NCI-H187 treated with DMSO at 0.1 percent for 48 hours (cell line): ENCODE measurements at regions not wholly inside any gene's neighbourhood (a gene's known extent, or its start where the extent isn't known, plus 50 kb on each side); places are given as distances from the start of the nearest gene placed in this dataset.
"Not testable (repeated sequence)": the region's sequence is repeated elsewhere in the genome, so short reads cannot be mapped to it uniquely, and the experiment has no call there.

Experiments
- DNase-seq: peaks from one replicate; lab custom pipeline; 2025; lab: John Stamatoyannopoulos, UW

DNA sequence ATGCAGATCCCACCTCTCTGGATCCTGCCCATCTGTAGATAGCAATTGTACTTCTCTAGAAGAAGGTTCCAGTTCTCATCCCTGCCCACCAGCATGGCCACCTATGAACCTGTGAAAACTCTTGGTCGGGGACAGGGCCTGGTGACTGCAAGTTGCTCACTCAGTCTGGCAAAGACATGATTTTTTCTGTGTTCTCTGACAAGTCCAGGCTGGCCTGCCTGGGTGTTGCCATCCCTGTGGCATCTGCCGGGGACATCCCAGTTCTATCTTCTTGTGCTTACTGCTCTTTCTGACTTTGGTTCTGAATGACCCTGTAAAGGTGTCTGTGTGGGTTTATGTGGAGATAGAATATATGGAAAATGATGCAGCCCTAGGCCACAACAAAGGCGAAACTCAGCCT lies 545.8 kb downstream of the INSC start:
- DNase-seq = no peak

DNA sequence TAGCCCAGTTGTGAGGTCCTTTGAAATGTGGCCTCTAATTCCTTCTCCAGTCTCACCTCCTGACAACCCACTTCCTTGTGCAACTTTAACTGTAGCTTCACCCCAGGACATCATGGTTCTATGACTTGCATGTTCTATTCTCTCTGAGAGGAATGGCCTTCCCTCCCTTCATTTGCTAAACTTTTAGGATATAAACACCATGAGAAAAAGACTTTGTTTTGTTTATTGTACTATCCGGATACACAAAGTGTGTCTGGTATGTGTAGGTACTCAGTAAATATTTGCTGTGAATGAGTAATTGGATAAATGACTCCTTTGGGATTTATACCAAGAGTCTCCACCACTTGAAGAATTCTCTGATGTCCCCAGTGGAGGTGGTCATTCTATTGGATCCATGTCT lies 547.6 kb downstream of the INSC start:
- no peak for DNase-seq

DNA sequence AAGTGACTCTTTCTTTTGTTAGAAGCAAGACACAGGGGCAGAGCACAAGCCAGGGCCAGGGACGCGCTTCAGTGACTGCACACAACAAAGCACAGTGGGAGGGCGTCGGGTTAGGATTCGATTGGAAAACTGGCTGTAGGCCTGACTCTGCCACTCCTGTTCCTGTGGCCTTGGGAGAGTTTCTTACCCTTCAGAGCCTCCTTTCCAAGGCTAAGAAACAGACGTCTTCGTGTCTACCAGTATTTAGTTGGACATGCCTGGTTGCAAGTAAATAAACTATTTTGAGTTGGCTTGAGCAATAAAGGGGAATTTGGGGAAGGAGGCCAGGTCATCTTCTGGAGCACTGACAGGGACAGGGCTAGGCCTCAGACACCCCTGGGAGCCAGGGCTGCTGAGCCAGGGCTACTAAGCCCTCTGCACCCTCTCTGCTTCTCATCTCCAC lies 549.1 kb downstream of the INSC start:
- DNase-seq = peak; percentile 84

DNA sequence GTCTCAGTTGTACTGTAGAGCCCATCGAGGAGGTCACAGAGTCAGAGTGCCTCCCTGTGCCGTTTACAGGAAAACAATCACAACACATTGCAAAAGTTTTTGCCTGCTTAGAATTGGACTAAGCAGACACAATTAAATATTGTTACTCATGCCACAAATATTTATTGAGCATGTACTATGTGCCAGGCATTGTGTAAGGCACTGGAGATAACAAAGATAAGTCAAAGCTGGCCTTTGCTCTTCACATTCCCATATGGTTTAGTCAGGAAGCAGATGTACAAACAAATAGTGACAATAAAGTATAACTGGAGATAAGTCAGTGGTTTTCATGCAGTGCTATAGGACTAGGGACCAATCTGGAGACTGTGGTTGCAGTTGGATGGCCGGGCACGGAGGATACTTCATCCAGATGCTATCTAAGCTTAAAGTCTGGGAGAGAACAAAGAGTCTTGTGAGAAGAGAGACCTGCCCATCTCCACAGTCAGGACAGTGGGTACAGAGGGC lies 550.7 kb downstream of the INSC start:
- no peak for DNase-seq

DNA sequence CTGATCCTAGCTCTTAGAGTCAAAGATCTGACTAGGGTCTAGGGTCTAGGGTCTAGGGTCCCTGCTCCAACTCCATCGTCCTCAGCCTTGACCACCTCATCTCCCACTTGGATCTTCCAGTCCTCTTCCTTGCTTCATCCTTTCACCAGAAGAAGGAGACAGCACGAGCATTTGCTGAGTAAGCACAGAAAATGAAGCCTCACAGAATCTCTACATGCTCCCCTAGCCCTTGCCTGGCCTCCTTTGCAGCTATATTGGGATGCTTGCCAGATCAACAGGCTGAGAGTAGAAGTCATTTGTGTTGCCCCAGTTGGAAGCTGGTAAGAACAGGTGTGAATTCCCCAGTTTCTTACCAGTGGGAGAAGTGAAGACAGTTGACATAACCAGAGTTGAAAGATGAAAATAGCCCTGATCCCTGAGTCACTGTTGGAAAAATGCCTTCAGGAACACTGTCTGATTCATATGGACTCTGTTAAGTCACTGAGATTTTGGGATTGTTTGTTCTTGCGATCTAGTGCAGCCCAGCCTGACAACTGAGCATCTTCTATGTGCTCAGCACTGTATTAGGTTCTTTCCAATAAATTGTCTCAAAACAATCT lies 552.5 kb downstream of the INSC start:
- no peak for DNase-seq

DNA sequence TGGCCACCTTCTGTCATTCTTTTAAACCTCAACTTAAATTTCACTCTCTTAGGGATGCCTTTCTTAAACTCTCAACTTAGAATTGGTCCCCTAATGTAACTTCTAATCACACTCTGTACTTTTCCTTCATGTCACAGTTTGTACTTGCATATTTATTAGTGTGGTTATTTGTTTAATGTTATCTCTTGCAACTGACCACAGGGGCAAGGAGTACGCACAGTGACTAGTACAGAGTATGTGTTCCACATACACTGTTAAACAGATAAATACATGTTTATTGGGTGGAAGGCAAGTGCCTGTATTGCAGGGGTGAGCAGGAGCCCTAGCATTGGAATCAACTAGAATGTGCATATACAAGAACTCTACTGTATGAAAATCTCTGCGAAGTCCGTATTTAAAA lies 554.0 kb downstream of the INSC start:
- no peak for DNase-seq

DNA sequence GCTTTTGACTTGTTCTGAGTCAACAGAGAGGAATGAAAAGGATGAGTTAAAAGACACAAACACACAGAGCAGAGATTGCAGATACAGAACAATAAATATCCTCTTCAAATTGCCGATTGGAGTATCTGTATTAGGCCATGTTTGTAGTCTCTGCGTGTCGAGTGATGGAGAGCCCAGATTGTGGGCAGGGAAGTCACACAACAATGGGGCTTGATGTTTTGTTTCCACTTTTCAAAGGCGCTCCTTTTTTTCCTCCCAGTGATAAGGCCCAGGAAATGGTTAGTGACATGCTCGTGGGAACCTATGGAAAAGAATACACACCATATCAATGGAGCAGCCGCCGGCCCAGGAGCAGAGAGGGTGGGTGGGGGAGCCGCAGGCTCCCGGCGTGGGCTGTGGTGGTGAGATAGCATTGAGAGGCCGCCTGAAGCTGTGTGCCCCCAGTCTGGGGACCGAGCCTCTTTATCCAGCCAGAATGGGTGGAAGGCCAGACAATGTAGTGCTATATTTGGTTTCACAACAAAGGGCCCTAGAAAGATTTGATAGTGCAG lies 555.9 kb downstream of the INSC start:
- no peak for DNase-seq

DNA sequence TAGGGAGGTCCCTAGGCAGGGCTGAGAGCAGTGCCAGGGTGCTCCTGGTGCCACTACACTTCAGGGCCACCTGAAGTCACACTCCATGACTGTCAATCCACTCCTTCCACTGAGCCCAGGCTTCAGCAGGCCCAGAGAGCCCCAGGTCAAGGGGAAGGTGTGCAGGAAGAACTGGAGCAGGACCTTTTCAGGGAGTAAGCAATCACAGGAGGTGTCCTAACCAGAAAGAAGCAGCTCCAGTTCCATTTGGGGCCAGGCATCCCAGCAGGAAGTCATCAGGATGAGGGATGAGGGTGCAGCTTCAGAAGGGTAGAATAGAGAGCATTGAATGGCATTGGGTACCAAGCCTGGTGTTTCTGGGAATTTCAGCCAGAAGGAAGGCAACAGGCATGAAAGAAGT lies 556.5 kb downstream of the INSC start:
- no peak for DNase-seq

DNA sequence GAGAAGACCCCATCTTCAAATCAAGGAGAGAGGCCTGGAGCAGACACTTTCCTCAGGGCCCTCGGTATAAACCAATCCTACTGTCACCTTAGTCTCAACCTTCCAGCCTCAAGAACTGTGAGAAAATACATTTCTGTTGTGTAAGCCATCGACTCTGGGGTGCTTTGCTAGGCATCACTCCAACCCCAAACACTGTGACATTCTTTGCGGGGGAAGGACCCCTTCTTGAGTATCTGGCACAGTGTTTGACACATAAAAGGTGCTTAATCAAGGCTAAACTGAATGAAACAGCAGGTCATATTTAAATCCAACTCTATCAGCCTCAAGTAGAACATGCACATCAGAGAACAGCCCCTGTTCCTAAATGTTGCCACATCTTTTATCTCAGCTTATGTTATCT lies 558.1 kb downstream of the INSC start:
- no peak for DNase-seq

DNA sequence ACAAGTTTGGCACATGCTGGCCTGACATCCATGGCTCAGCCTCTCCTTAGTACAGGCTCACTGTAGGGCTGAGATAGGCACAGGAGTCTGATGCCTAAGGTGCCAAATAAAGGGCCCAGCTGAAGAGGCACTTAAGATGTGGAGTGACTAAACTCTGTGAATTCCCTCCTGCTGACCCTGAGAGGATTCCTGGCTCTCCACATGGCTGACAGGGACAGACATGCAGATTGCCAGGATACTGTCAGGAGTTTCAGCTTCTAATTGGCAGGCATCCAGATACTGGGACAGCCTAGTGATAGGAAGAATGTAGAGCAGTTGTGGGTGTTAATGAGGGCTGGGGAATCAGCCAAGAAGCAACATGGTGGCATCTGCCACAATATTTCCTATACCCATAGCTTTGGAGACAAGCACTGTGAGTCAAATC lies 558.7 kb downstream of the INSC start:
- peak; percentile 61 for DNase-seq

DNA sequence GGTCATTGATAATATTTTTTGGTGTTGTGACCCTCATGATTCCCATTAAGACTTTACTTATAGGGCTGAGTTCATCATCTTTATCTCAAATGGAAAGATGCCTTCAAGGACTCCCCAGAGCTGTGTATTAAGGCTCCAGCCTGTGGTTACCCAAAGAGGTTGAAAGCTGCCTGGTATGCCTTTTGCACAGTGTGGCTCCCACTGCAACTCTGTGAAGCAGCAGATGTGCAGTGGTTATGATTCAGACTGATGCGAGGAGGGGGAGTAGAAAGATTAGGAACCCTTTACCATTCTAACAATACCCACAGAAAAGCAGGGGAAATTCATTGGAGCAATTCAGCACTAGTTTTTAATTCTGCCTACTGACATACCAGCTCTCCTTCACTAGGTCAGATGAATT lies 560.0 kb downstream of the INSC start:
- DNase-seq = no peak

DNA sequence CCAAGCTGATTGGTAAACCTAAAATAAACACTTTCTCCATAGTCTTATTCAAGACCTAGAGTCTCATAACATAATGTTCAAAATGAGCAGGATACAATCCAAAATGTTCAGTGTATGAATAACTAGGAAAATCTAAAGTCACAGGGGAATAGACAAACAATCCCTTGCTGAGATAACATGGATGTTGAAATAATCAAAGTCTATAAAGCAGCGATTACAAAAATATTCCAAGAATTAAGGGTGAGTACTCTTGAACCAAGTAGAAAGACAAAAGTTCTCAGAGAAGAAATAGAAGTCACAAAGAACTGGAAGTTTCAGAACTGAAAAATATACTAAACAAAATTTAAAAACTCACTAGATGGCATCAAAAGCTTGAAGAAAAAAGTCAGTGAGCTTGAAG lies 561.0 kb downstream of the INSC start:
- DNase-seq = no peak

DNA sequence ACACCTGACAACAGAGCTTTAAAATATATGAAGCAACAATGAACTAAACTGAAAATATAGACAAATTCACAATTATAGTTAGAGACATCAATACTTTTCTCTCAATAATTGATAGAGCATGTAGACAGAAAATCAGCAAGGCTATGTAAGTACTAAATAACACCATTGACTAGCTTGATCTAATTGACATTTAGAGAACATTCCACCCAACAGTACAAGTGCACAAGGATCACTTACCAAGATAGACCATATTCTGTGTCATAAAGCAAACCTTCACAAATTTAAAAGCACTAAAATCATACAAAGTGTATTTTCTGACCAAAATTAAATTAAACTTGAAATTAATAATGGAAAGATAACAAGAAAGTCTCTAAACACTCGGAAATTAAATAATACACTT lies 562.5 kb downstream of the INSC start:
- no peak for DNase-seq

DNA sequence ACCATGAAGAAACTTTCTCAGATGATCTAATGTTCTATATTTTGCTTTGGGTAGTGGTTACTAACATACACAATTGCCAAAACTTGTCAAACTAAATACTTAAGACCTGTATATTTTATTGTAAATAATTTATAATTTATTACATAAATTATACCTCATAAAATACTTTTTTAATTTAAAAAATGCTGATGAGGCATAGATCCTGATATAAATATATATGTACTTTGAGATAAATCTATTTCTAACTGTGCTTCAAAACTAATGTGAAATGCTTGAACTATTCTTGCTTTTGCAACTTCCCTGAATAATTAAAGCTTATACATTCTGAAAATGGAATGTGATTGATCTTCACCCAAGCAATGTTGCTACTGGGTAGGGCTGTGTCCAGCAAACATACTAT lies 568.8 kb downstream of the INSC start:
- DNase-seq = no peak

DNA sequence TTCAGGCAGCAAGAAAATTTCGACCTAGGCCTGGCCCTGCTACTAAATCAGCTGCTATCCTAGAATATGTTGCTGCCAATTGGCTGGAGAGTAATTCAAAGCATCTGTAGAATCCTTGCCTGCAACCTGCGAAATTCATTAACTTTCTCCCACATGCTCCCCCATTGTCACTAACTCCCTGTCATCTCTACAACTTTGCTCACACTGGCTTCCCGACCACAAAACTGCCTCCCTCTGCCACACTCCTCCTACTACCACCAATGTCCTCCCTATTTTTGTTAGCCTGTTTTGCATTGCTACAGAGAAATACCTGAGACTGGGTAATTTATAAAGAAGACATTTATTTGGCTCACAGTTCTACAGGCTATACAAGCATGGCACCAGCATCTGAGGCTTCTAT lies 570.6 kb downstream of the INSC start:
- no peak for DNase-seq

DNA sequence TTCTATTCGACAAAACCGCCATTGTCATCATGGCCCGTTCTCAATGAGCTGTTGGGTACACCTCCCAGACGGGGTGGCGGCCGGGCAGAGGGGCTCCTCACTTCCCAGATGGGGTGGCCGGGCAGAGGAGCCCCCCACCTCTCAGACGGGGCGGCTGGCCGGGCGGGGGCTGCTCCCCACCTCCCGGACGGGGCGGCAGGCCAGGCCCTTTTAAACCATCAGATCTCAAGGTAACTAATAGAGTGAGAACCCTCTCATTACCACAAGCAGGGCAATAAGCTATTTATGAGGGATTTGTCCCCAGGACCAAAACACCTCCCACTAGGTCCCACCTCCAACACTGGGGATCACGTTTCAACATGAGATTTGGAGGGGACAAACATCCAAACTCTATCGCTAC lies 571.5 kb downstream of the INSC start:
- DNase-seq = not testable (repeated sequence)

DNA sequence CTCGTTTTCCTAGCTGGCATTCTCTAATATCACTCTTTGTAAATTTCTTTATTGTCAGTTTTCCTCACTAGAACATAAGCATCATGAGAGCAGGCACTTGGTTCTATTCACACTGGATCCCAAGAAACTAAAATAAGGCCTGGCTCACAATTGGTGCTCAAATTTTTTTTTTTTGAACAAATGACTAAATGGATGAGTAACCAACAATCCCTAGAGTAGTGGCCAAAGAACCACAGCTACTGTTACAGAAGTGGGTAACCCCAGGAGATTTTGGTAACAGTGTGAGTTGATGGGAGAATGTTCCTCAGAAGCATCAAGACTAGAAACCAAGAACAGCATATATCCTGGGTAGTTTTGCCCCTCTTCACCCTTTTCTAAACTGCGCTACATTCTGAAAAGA lies 572.6 kb downstream of the INSC start:
- no peak for DNase-seq

DNA sequence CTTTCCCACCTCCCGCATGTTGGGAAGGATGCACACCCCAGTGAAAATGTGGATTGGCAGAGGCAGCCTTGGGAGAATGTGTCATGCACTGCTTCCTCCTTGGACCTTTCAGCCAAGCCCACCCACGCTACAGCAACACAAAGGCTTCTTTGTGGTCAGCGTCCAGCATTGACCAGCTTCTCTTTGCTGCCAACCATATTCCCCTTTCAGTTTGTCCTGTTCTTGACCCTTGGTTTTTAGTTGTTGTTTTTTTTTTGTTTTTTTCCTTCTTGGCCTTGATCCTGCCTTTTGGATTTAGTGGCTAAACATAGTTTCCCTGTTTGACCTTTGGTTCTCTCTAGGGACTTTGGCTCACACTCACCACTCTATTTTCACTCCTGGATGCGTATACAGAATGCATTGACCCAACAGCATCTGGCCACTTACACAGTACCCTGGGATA lies 573.6 kb downstream of the INSC start:
- no peak for DNase-seq

DNA sequence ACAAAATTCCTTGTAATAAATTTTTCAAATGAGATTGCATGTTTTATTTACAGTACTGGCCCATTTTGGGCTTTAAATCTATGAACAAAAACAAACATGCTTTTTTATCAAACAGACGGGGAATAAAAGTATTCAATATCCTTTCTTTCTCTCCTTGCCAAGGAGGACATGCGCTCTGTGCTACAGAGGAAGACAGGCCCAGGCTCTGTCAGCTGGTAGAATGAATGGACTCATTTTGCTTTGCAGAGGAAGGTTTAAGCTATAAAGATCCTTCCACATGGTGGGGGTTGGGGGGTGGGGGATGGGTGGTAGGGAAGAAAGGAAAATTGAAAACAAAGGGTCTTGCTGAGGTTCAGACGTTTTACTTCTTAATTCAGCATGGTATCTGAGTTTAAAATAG lies 575.6 kb downstream of the INSC start:
- DNase-seq = no peak

DNA sequence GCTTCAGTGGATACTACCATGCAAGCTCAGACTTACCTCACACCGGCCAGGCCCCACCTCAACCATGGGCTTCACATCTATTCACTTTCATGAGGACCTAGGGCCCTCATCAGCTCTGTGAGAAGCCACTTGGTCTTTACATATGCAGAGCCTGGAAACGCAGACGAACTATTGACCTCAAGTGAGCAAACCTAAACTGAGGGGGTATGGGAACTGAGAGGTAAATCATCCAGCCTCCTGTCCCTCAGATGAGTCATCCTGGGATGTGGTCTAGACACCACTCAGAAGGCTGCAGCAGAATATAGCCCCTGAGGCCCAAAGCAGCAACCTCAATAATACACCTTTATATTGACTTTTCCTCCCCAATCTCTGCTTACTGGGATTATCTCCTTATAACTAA lies 578.0 kb downstream of the INSC start:
- no peak for DNase-seq

DNA sequence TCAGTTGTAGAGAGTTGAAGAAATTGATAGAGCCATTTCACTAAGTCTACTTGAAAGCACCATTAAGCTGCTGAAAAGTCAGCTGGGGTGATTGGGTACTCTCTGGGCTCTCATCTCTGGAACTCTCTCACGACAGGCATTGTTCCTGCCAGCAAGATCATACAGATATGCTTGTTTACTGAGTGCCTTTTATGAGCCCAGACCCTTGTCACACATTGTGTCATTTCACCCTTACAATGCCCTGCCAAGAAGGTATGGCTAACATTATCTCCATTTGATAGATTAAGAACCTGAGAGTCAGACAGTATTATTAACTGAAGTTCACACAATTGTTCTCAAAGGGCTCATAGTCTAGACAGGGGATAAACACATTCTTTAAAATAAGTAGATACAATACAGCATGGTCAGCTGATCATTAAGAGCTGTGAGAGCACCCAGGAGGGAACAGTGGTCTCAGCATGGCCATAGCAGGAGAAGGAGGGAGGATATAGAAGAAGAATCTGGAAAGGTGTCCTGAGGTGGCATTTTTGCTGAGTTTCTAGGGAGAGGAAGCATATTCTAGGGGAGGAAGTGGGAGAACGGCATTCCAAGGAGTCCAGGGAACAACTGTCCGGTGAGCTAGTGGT lies 580.5 kb downstream of the INSC start:
- DNase-seq = peak; percentile 94

DNA sequence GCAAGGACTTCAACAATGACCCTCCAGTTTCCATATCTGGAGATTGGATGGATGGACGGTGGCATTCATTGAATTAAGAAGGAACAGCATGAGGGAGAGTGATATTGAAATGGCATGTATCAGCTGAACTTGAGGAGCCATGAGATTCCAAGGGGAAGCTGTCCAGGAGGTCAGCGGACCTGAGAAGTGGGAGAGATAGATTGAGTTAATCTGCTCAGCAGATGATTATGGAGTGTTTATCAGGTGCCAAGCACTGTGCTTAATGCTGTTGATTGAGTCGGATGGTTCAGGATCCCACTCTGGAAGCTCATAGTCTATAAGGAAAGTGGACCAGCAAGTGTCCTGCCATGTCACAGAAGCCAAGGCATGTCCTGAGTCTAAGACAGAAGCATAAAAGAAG lies 581.3 kb downstream of the INSC start:
- no peak for DNase-seq

DNA sequence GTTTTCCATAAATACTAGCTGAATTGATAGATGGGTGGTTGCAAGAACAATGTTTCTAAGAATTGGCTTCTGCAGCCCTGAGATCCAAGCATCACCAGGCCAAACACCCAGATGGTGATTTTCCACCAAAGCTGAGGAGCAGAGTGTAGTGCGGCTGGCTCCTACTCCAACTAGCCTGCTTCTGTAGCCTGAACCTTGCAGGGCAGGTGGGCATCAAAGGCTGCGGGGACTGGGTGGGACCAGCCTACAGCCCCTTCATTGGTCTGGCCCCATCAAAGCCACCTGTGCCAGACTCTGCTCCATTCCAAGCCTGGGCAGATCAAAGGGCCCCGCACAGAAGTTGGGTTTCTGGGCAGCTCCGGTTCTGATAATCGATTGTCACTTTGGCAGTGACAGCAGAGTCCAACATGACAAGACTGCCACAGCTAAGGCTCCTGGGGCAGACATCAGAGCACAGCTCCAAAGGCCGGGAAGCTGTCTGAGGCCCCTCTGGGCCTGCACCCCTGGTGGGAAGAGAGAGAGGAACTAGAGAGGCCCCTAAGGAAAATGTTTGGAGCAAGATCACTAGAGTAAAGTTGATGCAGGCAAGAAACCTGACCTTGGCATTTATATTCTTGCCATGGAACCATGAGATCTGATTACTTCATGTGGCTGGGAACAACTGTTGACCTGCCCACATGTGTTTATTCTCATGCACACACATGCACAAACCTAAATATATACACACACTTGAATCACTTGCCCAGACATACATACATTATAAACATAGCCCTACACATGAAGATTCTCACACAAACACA lies 582.9 kb downstream of the INSC start:
- DNase-seq = no peak
